H1 (cell line): ENCODE measurements at regions not wholly inside any gene's neighbourhood (a gene's known extent, or its start where the extent isn't known, plus 50 kb on each side); places are given as distances from the start of the nearest gene placed in this dataset.

Source experiments
- CEBPB ChIP-seq: IDR thresholded peaks from 2 replicates; pipeline ENCODE4 v1.6.1; 2012; ENCODE audit warnings: low read depth, low read length
- GTF2F1 ChIP-seq: IDR thresholded peaks from 2 replicates; pipeline ENCODE4 v1.6.1; 2012; ENCODE audit warnings: low read depth, low read length, improper control_type of control experiment, borderline replicate concordance
- POLR2A ChIP-seq, 2 experiments: IDR thresholded peaks; 1 replicate in 1 of 2; 2 replicates in 1 of 2; pipeline ENCODE4 v1.6.1; 2011; ENCODE audit warnings: low read depth in 2 of 2, low read length in 2 of 2, mild to moderate bottlenecking in 2 of 2; ENCODE audit errors: control extremely low read depth in 1 of 2
- POLR2AphosphoS5 ChIP-seq: IDR thresholded peaks from 2 replicates; pipeline ENCODE4 v1.6.1; 2011; ENCODE audit warnings: low read depth, low read length
- SIN3A ChIP-seq, 2 experiments: IDR thresholded peaks in 1 of 2; conservative IDR thresholded peaks in 1 of 2; 2 replicates each; pipeline ENCODE4 v1.6.1; 2011 to 2012; ENCODE audit warnings: low read length in 2 of 2, improper control_type of control experiment in 1 of 2, low read depth in 1 of 2, mild to moderate bottlenecking in 1 of 2
- TF ChIP-seq, protein P1 (sequence below), 3 experiments: IDR thresholded peaks; 1 replicate in 2 of 3; 2 replicates in 1 of 3; pipeline versions ENCODE4 v1.5.1 to v1.6.1; 2011; ENCODE audit warnings: low read length in 3 of 3, mild to moderate bottlenecking in 3 of 3, inconsistent platforms in 2 of 3, low read depth in 1 of 3, moderate library complexity in 1 of 3; ENCODE audit not compliant: insufficient read depth in 1 of 3; ENCODE audit errors: control extremely low read depth in 1 of 3

DNA sequence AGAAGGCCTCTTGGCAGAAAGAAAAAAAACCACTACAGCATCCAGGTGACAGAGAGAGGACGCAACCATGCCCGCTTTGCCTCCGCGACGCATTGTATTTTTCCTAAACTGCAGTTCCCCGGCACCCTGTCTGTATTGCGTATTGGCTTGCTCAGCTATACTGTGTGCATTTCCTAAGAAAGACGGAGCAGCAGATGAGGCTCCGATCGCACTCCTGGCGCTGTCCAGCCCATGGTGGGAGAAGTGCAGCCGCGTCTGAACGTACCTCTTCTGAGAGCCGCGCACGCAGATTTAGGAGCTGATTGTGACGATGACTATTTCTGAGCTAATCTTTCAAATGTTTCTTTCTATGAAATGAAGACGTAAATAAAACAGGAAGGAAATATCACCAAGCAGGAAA lies 366.5 kb downstream of the IRX1 start:
- TF ChIP-seq, protein P1, sequence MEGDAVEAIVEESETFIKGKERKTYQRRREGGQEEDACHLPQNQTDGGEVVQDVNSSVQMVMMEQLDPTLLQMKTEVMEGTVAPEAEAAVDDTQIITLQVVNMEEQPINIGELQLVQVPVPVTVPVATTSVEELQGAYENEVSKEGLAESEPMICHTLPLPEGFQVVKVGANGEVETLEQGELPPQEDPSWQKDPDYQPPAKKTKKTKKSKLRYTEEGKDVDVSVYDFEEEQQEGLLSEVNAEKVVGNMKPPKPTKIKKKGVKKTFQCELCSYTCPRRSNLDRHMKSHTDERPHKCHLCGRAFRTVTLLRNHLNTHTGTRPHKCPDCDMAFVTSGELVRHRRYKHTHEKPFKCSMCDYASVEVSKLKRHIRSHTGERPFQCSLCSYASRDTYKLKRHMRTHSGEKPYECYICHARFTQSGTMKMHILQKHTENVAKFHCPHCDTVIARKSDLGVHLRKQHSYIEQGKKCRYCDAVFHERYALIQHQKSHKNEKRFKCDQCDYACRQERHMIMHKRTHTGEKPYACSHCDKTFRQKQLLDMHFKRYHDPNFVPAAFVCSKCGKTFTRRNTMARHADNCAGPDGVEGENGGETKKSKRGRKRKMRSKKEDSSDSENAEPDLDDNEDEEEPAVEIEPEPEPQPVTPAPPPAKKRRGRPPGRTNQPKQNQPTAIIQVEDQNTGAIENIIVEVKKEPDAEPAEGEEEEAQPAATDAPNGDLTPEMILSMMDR (IDR thresholded peaks at IDR 0.05; ENCODE audit: control extremely low read depth in 1 of 3, insufficient read depth in 1 of 3, low read depth in 1 of 3, low read length in 3 of 3) = no peak
- TF ChIP-seq GTF2F1 = no peak
- TF ChIP-seq SIN3A (conservative IDR thresholded peaks at IDR 0.05 in 1 of 2, IDR thresholded peaks at IDR 0.05 in 1 of 2; ENCODE audit: low read depth in 1 of 2, low read length in 2 of 2) = no peak
- TF ChIP-seq CEBPB = no peak
- no peak for TF ChIP-seq POLR2AphosphoS5
- no peak for TF ChIP-seq POLR2A (IDR thresholded peaks at IDR 0.05; ENCODE audit: control extremely low read depth in 1 of 2, low read depth in 2 of 2, low read length in 2 of 2)
